K562 (cell line): ENCODE measurements at regions not wholly inside any gene's neighbourhood (a gene's known extent, or its start where the extent isn't known, plus 50 kb on each side); places are given as distances from the start of the nearest gene placed in this dataset.

Experiments used
- ATAC-seq: fragments of 200-7000 bp; cut with Tn5 transposase; 3 replicates; pipeline ENCODE4 v1.9.1; 2020; ENCODE audit warnings: moderate library complexity
- BruUV-seq: library from RNA; stranded (reverse); fragments of 400-500 nt; replicated peaks from 2 replicates; lab custom pipeline; 2021; lab: Mats Ljungman, UMichigan
- CTCF ChIA-PET: fragments of 300-600 bp; formaldehyde crosslinking; extraction: SDS; loops from one replicate; lab custom pipeline; 2021; ENCODE audit warnings: low intra/inter-chr PET ratio; lab: Yijun Ruan, JAX
- POLR2A ChIA-PET: fragments of 300-600, 350-650 bp; sonication (Branson Sonifier 250); formaldehyde crosslinking; extraction: SDS; loops from one replicate; lab custom pipeline; 2021; ENCODE audit warnings: antibody characterized with exemption, inconsistent platforms; lab: Yijun Ruan, JAX
- DNase-seq, 4 experiments: peaks; one replicate each; pipeline versions ENCODE4 v3.0.0 to v3.0.0-alpha.2; 2011 to 2018; ENCODE audit warnings: low spot score in 3 of 4, mixed read lengths in 3 of 4; ENCODE audit errors: extremely low read depth in 1 of 4
- FAIRE-seq: peaks from 2 replicates; lab custom pipeline; 2011; peaks lifted over from hg19 to GRCh38; lab: Jason Lieb, UNC
- H2AFZ ChIP-seq: 2 replicates; pipeline ENCODE4 v1.6.0; 2011; ENCODE audit warnings: low read depth, low read length, control low read depth, inconsistent platforms
- H3K27ac ChIP-seq: fragments of 200-600 bp; 3 replicates; pipeline ENCODE4 v1.8.0; 2011; ENCODE audit warnings: low read depth, mild to moderate bottlenecking, control low read depth, inconsistent platforms, low read length, moderate library complexity, mixed read lengths; ENCODE audit errors: extremely low read depth
- H3K27me3 ChIP-seq, 2 experiments: fragments of 300-600 bp in 1 of 2; 2 replicates in 1 of 2; 3 replicates in 1 of 2; pipeline versions ENCODE4 v1.6.0 to v1.8.0; 2011; ENCODE audit warnings: inconsistent platforms in 2 of 2, low read length in 2 of 2, mild to moderate bottlenecking in 1 of 2, mixed read lengths in 1 of 2, moderate library complexity in 1 of 2; ENCODE audit not compliant: control insufficient read depth in 2 of 2, insufficient read depth in 2 of 2
- H3K36me3 ChIP-seq: fragments of 300-600 bp; 3 replicates; pipeline ENCODE4 v1.8.0; 2011; ENCODE audit warnings: mild to moderate bottlenecking, low read length, inconsistent platforms; ENCODE audit not compliant: control insufficient read depth, insufficient read depth
- H3K4me1 ChIP-seq, 2 experiments: fragments of 200-600 bp in 1 of 2; replicated peaks in 1 of 2; 2 replicates in 1 of 2; 3 replicates in 1 of 2; pipeline versions ENCODE4 v1.5.1 to v1.8.0; 2011; ENCODE audit warnings: inconsistent platforms in 2 of 2, low read length in 2 of 2, mild to moderate bottlenecking in 1 of 2, mixed read lengths in 1 of 2, moderate library complexity in 1 of 2; ENCODE audit not compliant: control insufficient read depth in 2 of 2, insufficient read depth in 2 of 2
- H3K4me2 ChIP-seq: 2 replicates; pipeline ENCODE4 v1.6.1; 2011; ENCODE audit warnings: low read length, control low read depth, inconsistent platforms, mixed read lengths; ENCODE audit not compliant: insufficient read depth
- H3K4me3 ChIP-seq: fragments of 200-600 bp; sonication (generic), shearing (Covaris generic); 2 replicates; pipeline ENCODE4 v1.5.1; 2016; ENCODE audit warnings: control low read depth, inconsistent platforms
- H3K79me2 ChIP-seq: fragments of 200-600 bp; 3 replicates; pipeline ENCODE4 v1.8.0; 2011; ENCODE audit warnings: low read length, inconsistent platforms; ENCODE audit not compliant: control insufficient read depth, insufficient read depth
- H3K9ac ChIP-seq, 2 experiments: 2 replicates each; pipeline versions ENCODE4 v1.6.0 to v1.6.1; 2011; ENCODE audit warnings: low read depth in 2 of 2, low read length in 2 of 2, control low read depth in 1 of 2, inconsistent platforms in 1 of 2, mild to moderate bottlenecking in 1 of 2, mixed read lengths in 1 of 2; ENCODE audit not compliant: insufficient read depth in 1 of 2
- H3K9me1 ChIP-seq: one replicate; pipeline ENCODE4 v1.6.0; 2011; ENCODE audit warnings: inconsistent platforms, mild to moderate bottlenecking, low read length, moderate library complexity; ENCODE audit not compliant: control insufficient read depth, insufficient read depth
- H3K9me3 ChIP-seq: replicated peaks from 2 replicates; pipeline ENCODE4 v1.5.1; 2011; ENCODE audit warnings: low read depth, low read length, inconsistent platforms; ENCODE audit not compliant: control insufficient read depth, insufficient read depth
- H4K20me1 ChIP-seq: replicated peaks from 2 replicates; pipeline ENCODE4 v1.6.1; 2011; ENCODE audit warnings: low read length, inconsistent platforms, mixed read lengths; ENCODE audit not compliant: control insufficient read depth, insufficient read depth
- ETV6 ChIP-seq, 3 experiments: fragments of 150-350 bp in 1 of 3; sonication (generic) in 1 of 3; formaldehyde crosslinking in 1 of 3; IDR thresholded peaks; 2 replicates each; pipeline versions ENCODE4 v1.6.1 to v1.8.0; 2014 to 2022; ENCODE audit warnings: borderline replicate concordance in 2 of 3, low read depth in 2 of 3, antibody characterized with exemption in 1 of 3, low read length in 1 of 3, mild to moderate bottlenecking in 1 of 3, missing genetic modification reagents in 1 of 3
- GABPA ChIP-seq: fragments of 200-800 bp; sonication (Bioruptor generic); conservative IDR thresholded peaks from 2 replicates; pipeline ENCODE4 v1.6.1; 2016; ENCODE audit warnings: low read depth, missing genetic modification characterization, missing compliant biosample characterization
- HCFC1 ChIP-seq: IDR thresholded peaks from 2 replicates; pipeline ENCODE4 v1.6.1; 2012; ENCODE audit warnings: low read depth, low read length, improper control_type of control experiment
- MAZ ChIP-seq, 2 experiments: fragments of 450-650 bp in 1 of 2; sonication (generic) in 1 of 2; formaldehyde crosslinking; IDR thresholded peaks in 1 of 2; conservative IDR thresholded peaks in 1 of 2; 2 replicates each; pipeline versions ENCODE4 v1.4.0 to v1.5.0; 2020; ENCODE audit warnings: mild to moderate bottlenecking in 1 of 2, missing genetic modification reagents in 1 of 2
- PCBP2 ChIP-seq: fragments of 200-400 bp; formaldehyde crosslinking; IDR thresholded peaks from 2 replicates; pipeline ENCODE4 v1.6.1; 2018; ENCODE audit warnings: low read length, low read depth, mild to moderate bottlenecking, moderate library complexity; ENCODE audit not compliant: poor library complexity, severe bottlenecking
- ZC3H4 ChIP-seq: sonication (generic); formaldehyde crosslinking; IDR thresholded peaks from 2 replicates; pipeline ENCODE4 v1.9.0; 2021; ENCODE audit warnings: missing genetic modification reagents, borderline replicate concordance
- ZNF311 ChIP-seq: fragments of 250-450 bp; sonication (Bioruptor Pico); IDR thresholded peaks from 2 replicates; pipeline ENCODE4 v1.4.0; 2020; ENCODE audit warnings: mild to moderate bottlenecking, moderate library complexity
- ZNF778 ChIP-seq: fragments of 450-650 bp; formaldehyde crosslinking; IDR thresholded peaks from 2 replicates; pipeline ENCODE4 v1.4.0; 2020; ENCODE audit warnings: mild to moderate bottlenecking, moderate library complexity
- WGBS: fragments of 100-300 bp; shearing (Covaris generic); methylation state at CpG from one replicate; pipeline ENCODE4 v1.1.6; 2016; ENCODE audit warnings: low coverage, mixed read lengths; ENCODE audit not compliant: insufficient coverage; ENCODE audit errors: missing lambda C conversion rate; 5-methylcytosine and 5-hydroxymethylcytosine counted together
- in situ Hi-C: fragments of 300-500 bp; cut with MboI; formaldehyde crosslinking; loops from 4 replicates; pipeline ENCODE4 v1.15.0; 2018; ENCODE audit warnings: inconsistent platforms, mixed read lengths
- intact Hi-C: fragments of 100-400 bp; cut with micrococcal nuclease; formaldehyde crosslinking; loops from 2 replicates; pipeline ENCODE4 v1.14.2; 2022
- TF ChIP-seq, protein P1 (sequence below): fragments of 450-650 bp; IDR thresholded peaks from 2 replicates; pipeline ENCODE4 v1.6.1; 2018; ENCODE audit not compliant: partially characterized antibody
- TF ChIP-seq, protein P2 (sequence below): fragments of 450-650 bp; IDR thresholded peaks from 2 replicates; pipeline ENCODE4 v1.6.1; 2017; ENCODE audit warnings: mild to moderate bottlenecking, moderate library complexity
- TF ChIP-seq, protein P3 (sequence below): sonication (generic); formaldehyde crosslinking; IDR thresholded peaks from 2 replicates; pipeline ENCODE4 v1.8.1; 2023; ENCODE audit warnings: mild to moderate bottlenecking, missing genetic modification reagents
- TF ChIP-seq, protein P4 (sequence below): fragments of 450-650 bp; IDR thresholded peaks from 2 replicates; pipeline ENCODE4 v1.6.1; 2016; ENCODE audit warnings: borderline replicate concordance

DNA sequence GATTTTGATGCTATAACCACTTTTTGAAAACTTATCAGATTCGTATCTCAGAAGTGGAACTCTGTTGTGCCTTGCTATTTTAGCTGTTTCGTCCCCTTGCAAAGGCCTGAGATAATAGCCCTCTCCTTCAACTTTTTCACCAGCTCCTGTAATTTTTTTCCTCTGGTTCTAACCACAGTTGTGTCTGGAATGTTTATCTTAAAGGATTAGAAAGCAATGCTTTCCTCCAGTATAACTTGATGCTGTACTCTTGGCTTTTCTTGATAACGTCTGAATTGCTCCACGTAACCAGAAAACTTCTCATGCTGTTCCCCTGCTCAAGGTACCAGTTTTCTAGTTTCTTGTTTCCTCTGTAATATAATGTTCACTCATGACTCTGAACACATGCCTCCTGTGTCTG is 209.4 kb downstream of the DTWD2 start:
- Histone ChIP-seq H2AFZ (no peak overlapping the region), H3K27ac (no peak overlapping the region), H3K9me1 (no peaks in the 10 kb centered on the region), H3K79me2 (no peaks in the 10 kb centered on the region), H4K20me1 (no peaks in the 10 kb centered on the region), H3K9ac (no peak overlapping the region), H3K9me3 (no peaks in the 10 kb centered on the region), H3K4me3 (no peak overlapping the region), H3K4me2 (no peak overlapping the region), H3K4me1 (no peaks in the 10 kb centered on the region), H3K27me3 (no peaks in the 10 kb centered on the region), H3K36me3 (no peaks in the 10 kb centered on the region)
- 0% methylated on average over 4 of the region's 4 CpGs for WGBS
- ATAC-seq (no peak), DNase-seq (no peak), FAIRE-seq (no peak)
- BruUV-seq, result no TSS peak
- intact Hi-C loops, result no loop called here
- in situ Hi-C loops, result no loop called here
- POLR2A ChIA-PET, result no interaction called here
- CTCF ChIA-PET, result no interaction called here
- no peak for TF ChIP-seq ZC3H4 (CRISPR knock-in tag)
- TF ChIP-seq, protein P1, sequence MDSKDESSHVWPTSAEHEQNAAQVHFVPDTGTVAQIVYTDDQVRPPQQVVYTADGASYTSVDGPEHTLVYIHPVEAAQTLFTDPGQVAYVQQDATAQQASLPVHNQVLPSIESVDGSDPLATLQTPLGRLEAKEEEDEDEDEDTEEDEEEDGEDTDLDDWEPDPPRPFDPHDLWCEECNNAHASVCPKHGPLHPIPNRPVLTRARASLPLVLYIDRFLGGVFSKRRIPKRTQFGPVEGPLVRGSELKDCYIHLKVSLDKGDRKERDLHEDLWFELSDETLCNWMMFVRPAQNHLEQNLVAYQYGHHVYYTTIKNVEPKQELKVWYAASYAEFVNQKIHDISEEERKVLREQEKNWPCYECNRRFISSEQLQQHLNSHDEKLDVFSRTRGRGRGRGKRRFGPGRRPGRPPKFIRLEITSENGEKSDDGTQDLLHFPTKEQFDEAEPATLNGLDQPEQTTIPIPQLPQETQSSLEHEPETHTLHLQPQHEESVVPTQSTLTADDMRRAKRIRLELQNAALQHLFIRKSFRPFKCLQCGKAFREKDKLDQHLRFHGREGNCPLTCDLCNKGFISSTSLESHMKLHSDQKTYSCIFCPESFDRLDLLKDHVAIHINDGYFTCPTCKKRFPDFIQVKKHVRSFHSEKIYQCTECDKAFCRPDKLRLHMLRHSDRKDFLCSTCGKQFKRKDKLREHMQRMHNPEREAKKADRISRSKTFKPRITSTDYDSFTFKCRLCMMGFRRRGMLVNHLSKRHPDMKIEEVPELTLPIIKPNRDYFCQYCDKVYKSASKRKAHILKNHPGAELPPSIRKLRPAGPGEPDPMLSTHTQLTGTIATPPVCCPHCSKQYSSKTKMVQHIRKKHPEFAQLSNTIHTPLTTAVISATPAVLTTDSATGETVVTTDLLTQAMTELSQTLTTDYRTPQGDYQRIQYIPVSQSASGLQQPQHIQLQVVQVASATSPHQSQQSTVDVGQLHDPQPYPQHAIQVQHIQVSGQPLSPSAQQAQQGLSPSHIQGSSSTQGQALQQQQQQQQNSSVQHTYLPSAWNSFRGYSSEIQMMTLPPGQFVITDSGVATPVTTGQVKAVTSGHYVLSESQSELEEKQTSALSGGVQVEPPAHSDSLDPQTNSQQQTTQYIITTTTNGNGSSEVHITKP, result no peak
- TF ChIP-seq, protein P2, sequence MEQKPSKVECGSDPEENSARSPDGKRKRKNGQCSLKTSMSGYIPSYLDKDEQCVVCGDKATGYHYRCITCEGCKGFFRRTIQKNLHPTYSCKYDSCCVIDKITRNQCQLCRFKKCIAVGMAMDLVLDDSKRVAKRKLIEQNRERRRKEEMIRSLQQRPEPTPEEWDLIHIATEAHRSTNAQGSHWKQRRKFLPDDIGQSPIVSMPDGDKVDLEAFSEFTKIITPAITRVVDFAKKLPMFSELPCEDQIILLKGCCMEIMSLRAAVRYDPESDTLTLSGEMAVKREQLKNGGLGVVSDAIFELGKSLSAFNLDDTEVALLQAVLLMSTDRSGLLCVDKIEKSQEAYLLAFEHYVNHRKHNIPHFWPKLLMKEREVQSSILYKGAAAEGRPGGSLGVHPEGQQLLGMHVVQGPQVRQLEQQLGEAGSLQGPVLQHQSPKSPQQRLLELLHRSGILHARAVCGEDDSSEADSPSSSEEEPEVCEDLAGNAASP, result no peak
- TF ChIP-seq MAZ (CRISPR knock-in tag; conservative IDR thresholded peaks at IDR 0.05 in 1 of 2, IDR thresholded peaks at IDR 0.05 in 1 of 2), result no peak
- no peak for TF ChIP-seq ZNF311 (CRISPR knock-in tag)
- TF ChIP-seq, protein P3, sequence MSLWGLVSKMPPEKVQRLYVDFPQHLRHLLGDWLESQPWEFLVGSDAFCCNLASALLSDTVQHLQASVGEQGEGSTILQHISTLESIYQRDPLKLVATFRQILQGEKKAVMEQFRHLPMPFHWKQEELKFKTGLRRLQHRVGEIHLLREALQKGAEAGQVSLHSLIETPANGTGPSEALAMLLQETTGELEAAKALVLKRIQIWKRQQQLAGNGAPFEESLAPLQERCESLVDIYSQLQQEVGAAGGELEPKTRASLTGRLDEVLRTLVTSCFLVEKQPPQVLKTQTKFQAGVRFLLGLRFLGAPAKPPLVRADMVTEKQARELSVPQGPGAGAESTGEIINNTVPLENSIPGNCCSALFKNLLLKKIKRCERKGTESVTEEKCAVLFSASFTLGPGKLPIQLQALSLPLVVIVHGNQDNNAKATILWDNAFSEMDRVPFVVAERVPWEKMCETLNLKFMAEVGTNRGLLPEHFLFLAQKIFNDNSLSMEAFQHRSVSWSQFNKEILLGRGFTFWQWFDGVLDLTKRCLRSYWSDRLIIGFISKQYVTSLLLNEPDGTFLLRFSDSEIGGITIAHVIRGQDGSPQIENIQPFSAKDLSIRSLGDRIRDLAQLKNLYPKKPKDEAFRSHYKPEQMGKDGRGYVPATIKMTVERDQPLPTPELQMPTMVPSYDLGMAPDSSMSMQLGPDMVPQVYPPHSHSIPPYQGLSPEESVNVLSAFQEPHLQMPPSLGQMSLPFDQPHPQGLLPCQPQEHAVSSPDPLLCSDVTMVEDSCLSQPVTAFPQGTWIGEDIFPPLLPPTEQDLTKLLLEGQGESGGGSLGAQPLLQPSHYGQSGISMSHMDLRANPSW (CRISPR knock-in tag), result no peak
- TF ChIP-seq PCBP2, result no peak
- no peak for TF ChIP-seq GABPA (tag)
- TF ChIP-seq HCFC1, result no peak
- TF ChIP-seq ETV6 (IDR thresholded peaks at IDR 0.05; ENCODE audit: borderline replicate concordance in 1 of 2, low read depth in 2 of 2, low read length in 1 of 2), result no peak
- no peak for TF ChIP-seq ETV6 (CRISPR knock-in tag; IDR thresholded peaks at IDR 0.05; ENCODE audit: borderline replicate concordance)
- no peak for TF ChIP-seq ZNF778 (CRISPR knock-in tag)
- TF ChIP-seq, protein P4, sequence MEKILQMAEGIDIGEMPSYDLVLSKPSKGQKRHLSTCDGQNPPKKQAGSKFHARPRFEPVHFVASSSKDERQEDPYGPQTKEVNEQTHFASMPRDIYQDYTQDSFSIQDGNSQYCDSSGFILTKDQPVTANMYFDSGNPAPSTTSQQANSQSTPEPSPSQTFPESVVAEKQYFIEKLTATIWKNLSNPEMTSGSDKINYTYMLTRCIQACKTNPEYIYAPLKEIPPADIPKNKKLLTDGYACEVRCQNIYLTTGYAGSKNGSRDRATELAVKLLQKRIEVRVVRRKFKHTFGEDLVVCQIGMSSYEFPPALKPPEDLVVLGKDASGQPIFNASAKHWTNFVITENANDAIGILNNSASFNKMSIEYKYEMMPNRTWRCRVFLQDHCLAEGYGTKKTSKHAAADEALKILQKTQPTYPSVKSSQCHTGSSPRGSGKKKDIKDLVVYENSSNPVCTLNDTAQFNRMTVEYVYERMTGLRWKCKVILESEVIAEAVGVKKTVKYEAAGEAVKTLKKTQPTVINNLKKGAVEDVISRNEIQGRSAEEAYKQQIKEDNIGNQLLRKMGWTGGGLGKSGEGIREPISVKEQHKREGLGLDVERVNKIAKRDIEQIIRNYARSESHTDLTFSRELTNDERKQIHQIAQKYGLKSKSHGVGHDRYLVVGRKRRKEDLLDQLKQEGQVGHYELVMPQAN, result no peak
